H1 (cell line): ENCODE measurements at regions not wholly inside any gene's neighbourhood (a gene's known extent, or its start where the extent isn't known, plus 50 kb on each side); places are given as distances from the start of the nearest gene placed in this dataset.

Experiments used
- CBX5 ChIP-seq: fragments of 300-800, 300-1000 bp; sonication (generic); IDR thresholded peaks from 2 replicates; pipeline ENCODE4 v1.7.1; 2016; ENCODE audit warnings: antibody characterized with exemption, low read length, low read depth
- CHD2 ChIP-seq: IDR thresholded peaks from 2 replicates; pipeline ENCODE4 v1.6.1; 2012; ENCODE audit warnings: low read length, improper control_type of control experiment
- CREB1 ChIP-seq: IDR thresholded peaks from 2 replicates; pipeline ENCODE4 v1.6.1; 2012; ENCODE audit warnings: inconsistent platforms
- EZH2 ChIP-seq: fragments of 200-600 bp; sonication (generic); IDR thresholded peaks from 2 replicates; pipeline ENCODE4 v1.7.1; 2012; ENCODE audit warnings: low read depth, mild to moderate bottlenecking, moderate library complexity, low read length, inconsistent platforms; ENCODE audit not compliant: severe bottlenecking
- PHF8 ChIP-seq: fragments of 200-600 bp; sonication (generic); conservative IDR thresholded peaks from 2 replicates; pipeline ENCODE4 v1.7.1; 2012; ENCODE audit warnings: low read depth, mild to moderate bottlenecking, inconsistent platforms, low read length, moderate library complexity
- POLR2A ChIP-seq, 2 experiments: IDR thresholded peaks; 1 replicate in 1 of 2; 2 replicates in 1 of 2; pipeline ENCODE4 v1.6.1; 2011; ENCODE audit warnings: low read depth in 2 of 2, low read length in 2 of 2, mild to moderate bottlenecking in 2 of 2; ENCODE audit errors: control extremely low read depth in 1 of 2
- POLR2AphosphoS5 ChIP-seq: IDR thresholded peaks from 2 replicates; pipeline ENCODE4 v1.6.1; 2011; ENCODE audit warnings: low read depth, low read length
- TBP ChIP-seq: IDR thresholded peaks from 2 replicates; pipeline ENCODE4 v1.6.1; 2011; ENCODE audit warnings: low read depth, low read length, improper control_type of control experiment
- YY1 ChIP-seq: IDR thresholded peaks from 2 replicates; pipeline ENCODE4 v1.6.1; 2011; ENCODE audit warnings: low read depth, mild to moderate bottlenecking, low read length

GRCh38 chr4:188821500-188821899 lies 682.3 kb downstream of the TRIML1 start:
- TF ChIP-seq EZH2: no peak
- TF ChIP-seq POLR2A (IDR thresholded peaks at IDR 0.05; ENCODE audit: control extremely low read depth in 1 of 2, low read depth in 2 of 2, low read length in 2 of 2): no peak
- TF ChIP-seq YY1: no peak
- no peak for TF ChIP-seq PHF8
- TF ChIP-seq TBP: no peak
- no peak for TF ChIP-seq CHD2
- no peak for TF ChIP-seq CREB1
- TF ChIP-seq POLR2AphosphoS5: no peak
- TF ChIP-seq CBX5: no peak
